ENCODE measurements at regions not wholly inside any gene's neighbourhood (a gene's known extent, or its start where the extent isn't known, plus 50 kb on each side); places are given as distances from the start of the nearest gene placed in this dataset.
"Not testable (repeated sequence)": the region's sequence is repeated elsewhere in the genome, so short reads cannot be mapped to it uniquely, and the experiment has no call there.

GRCh38 chr14:106174206-106174605, 647.8 kb downstream of the TMEM121 start:
- no peaks in the 10 kb centered on the region for H3K4me1 Mint-ChIP-seq (ENCODE audit: low read depth)
- peaks cover 5% of the 10 kb centered on the region; the same call in 1 of the 2 replicates for H3K36me3 Mint-ChIP-seq (ENCODE audit: low read depth)
- H3K27me3 Mint-ChIP-seq (ENCODE audit: insufficient read depth), result peaks cover 2% of the 10 kb centered on the region; the same call in 1 of the 2 replicates
- H3K27ac Mint-ChIP-seq, result no peak overlapping the region
- no peak for TF ChIP-seq CTCF (IDR thresholded peaks at IDR 0.05)
- peaks cover 31% of the 10 kb centered on the region for H3K9me3 Mint-ChIP-seq
- no peak overlapping the region for H3K4me3 Mint-ChIP-seq
- DNase-seq, result no peak

DNA sequence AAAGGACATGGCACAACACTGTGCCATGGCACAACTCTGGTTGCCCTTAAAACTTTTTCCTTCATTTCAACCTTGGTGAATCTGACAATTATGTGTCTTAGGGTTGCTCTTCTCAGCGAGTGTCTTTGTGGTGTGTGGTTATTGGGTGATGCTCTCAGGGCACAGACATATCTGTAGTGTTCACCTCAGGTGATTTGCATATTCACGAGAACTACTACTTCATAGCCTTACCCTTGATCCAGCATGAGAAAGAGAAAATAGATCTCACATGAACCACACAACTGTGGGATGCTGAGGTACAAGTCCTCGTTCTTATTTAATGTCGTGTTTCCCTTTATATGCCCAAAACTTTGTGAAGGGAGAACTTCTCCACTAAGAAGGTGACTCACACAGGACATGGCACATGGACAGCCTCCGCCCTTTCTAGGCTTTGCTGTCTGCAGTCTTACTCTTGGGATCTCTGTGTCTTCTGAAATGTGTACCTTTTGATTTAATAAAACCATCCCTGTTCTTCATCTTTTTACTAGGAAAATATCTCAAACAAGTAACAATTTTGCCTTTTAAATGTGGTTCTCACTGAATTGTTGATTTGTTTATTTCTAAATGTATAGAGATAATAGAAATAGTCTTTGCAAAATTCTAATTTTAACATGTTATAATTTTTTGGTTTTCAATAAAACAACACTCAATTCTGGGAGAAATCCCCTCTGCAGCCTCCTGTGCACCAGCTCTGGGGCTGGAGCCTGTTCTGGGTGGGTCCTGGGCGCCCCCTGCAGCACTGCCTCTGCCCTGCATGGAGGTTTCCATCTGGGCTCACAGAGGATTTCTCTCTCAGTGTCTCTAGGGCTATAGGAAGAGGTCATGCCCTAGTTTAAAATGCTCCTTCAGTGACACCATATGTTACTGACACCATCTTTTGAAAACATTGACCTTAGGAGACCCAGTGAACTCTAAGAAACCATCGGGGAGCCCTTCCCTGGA, 651.2 kb downstream of the TMEM121 start:
- DNase-seq; H3K27ac Mint-ChIP-seq; H3K4me3 Mint-ChIP-seq; H3K27me3 Mint-ChIP-seq (ENCODE audit: insufficient read depth); H3K4me1 Mint-ChIP-seq (ENCODE audit: low read depth); H3K36me3 Mint-ChIP-seq (ENCODE audit: low read depth): not testable (repeated sequence)
- H3K9me3 Mint-ChIP-seq, result peaks cover 50% of the 10 kb centered on the region

GRCh38 chr14:106179761-106180160, 653.4 kb downstream of the TMEM121 start:
- Mint-ChIP-seq H3K9me3 (peaks cover 62% of the 10 kb centered on the region), H3K4me1 (ENCODE audit: low read depth) (no peaks in the 10 kb centered on the region), H3K27ac (no peak overlapping the region), H3K27me3 (ENCODE audit: insufficient read depth) (no peaks in the 10 kb centered on the region; the same call in 1 of the 2 replicates), H3K4me3 (no peak overlapping the region), H3K36me3 (ENCODE audit: low read depth) (no peaks in the 10 kb centered on the region)
- TF ChIP-seq CTCF (IDR thresholded peaks at IDR 0.05), result no peak
- no peak for DNase-seq

GRCh38 chr14:106184771-106185170, 658.4 kb downstream of the TMEM121 start:
- not testable (repeated sequence) for H3K27ac Mint-ChIP-seq; DNase-seq; H3K27me3 Mint-ChIP-seq (ENCODE audit: insufficient read depth); H3K4me3 Mint-ChIP-seq; H3K36me3 Mint-ChIP-seq (ENCODE audit: low read depth); H3K4me1 Mint-ChIP-seq (ENCODE audit: low read depth)
- peaks cover 73% of the 10 kb centered on the region for H3K9me3 Mint-ChIP-seq

GRCh38 chr14:106185174-106185836, 658.9 kb downstream of the TMEM121 start:
- H3K36me3 Mint-ChIP-seq (ENCODE audit: low read depth); H3K27me3 Mint-ChIP-seq (ENCODE audit: insufficient read depth); DNase-seq; H3K4me3 Mint-ChIP-seq; H3K27ac Mint-ChIP-seq; H3K4me1 Mint-ChIP-seq (ENCODE audit: low read depth): not testable (repeated sequence)
- peaks cover 70% of the 10 kb centered on the region for H3K9me3 Mint-ChIP-seq

- no peak overlapping the region for H3K27ac Mint-ChIP-seq
- DNase-seq, result no peak
- H3K9me3 Mint-ChIP-seq, result peaks cover 65% of the 10 kb centered on the region
- no peaks in the 10 kb centered on the region; the same call in 1 of the 2 replicates for H3K36me3 Mint-ChIP-seq (ENCODE audit: low read depth)
- H3K4me1 Mint-ChIP-seq (ENCODE audit: low read depth), result no peaks in the 10 kb centered on the region
- no peak overlapping the region for H3K4me3 Mint-ChIP-seq
- H3K27me3 Mint-ChIP-seq (ENCODE audit: insufficient read depth), result no peaks in the 10 kb centered on the region; the same call in 1 of the 2 replicates
- no peak for TF ChIP-seq CTCF (IDR thresholded peaks at IDR 0.05)
These were observed 659.5 kb downstream of the TMEM121 start for GRCh38 chr14:106185837-106186233.

DNA sequence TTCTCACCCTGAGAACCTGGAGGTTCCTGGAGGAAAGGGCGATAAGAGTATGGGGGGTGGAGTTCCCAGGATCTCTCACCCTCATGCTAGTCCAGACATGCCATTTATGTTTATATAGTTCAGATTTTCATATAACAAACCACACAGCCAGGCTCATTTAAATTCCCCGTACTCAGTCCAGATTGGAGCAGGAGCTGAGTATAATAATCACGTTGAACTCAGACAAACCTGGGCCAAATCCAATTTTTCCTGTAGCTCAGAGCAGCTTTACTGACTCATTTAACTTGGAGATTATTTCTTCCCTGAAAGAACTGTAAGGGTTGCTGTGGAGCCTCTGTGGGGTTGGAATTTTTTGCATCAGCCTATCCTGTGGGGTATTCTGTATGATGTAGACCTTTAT, 660.8 kb downstream of the TMEM121 start:
- peaks cover 53% of the 10 kb centered on the region for H3K9me3 Mint-ChIP-seq
- no peaks in the 10 kb centered on the region; the same call in 1 of the 2 replicates for H3K36me3 Mint-ChIP-seq (ENCODE audit: low read depth)
- DNase-seq, result no peak
- H3K27ac Mint-ChIP-seq, result no peak overlapping the region
- H3K4me3 Mint-ChIP-seq, result no peak overlapping the region
- no peaks in the 10 kb centered on the region; the same call in 1 of the 2 replicates for H3K27me3 Mint-ChIP-seq (ENCODE audit: insufficient read depth)
- no peaks in the 10 kb centered on the region for H3K4me1 Mint-ChIP-seq (ENCODE audit: low read depth)
- no peak for TF ChIP-seq CTCF (IDR thresholded peaks at IDR 0.05)

GRCh38 chr14:106192701-106193100, 666.3 kb downstream of the TMEM121 start:
- not testable (repeated sequence) for DNase-seq; H3K27ac Mint-ChIP-seq; H3K27me3 Mint-ChIP-seq (ENCODE audit: insufficient read depth); H3K36me3 Mint-ChIP-seq (ENCODE audit: low read depth); H3K4me1 Mint-ChIP-seq (ENCODE audit: low read depth); H3K4me3 Mint-ChIP-seq
- H3K9me3 Mint-ChIP-seq, result peaks cover 42% of the 10 kb centered on the region

- H3K27me3 Mint-ChIP-seq (ENCODE audit: insufficient read depth); H3K27ac Mint-ChIP-seq; DNase-seq; H3K36me3 Mint-ChIP-seq (ENCODE audit: low read depth); H3K4me1 Mint-ChIP-seq (ENCODE audit: low read depth); H3K4me3 Mint-ChIP-seq: not testable (repeated sequence)
- H3K9me3 Mint-ChIP-seq, result peaks cover 63% of the 10 kb centered on the region
These were observed 670.1 kb downstream of the TMEM121 start for GRCh38 chr14:106196459-106196858.
